ENCODE measurements at regions not wholly inside any gene's neighbourhood (a gene's known extent, or its start where the extent isn't known, plus 50 kb on each side); places are given as distances from the start of the nearest gene placed in this dataset.

- Histone ChIP-seq H3K4me3 (ENCODE audit: severe bottlenecking) (no peak overlapping the region), H3K9me3 (ENCODE audit: severe bottlenecking) (no peaks in the 10 kb centered on the region), H3K27me3 (ENCODE audit: insufficient read depth, poor library complexity, severe bottlenecking) (no peaks in the 10 kb centered on the region), H3K4me1 (ENCODE audit: insufficient read depth, poor library complexity, severe bottlenecking) (peaks cover 7% of the 10 kb centered on the region), H3K27ac (ENCODE audit: poor library complexity, severe bottlenecking) (no peak overlapping the region), H3K36me3 (ENCODE audit: low read depth) (peaks cover 10% of the 10 kb centered on the region; the same call in 1 of the 2 replicates)
- TF ChIP-seq CTCF (IDR thresholded peaks at IDR 0.05; ENCODE audit: poor library complexity, severe bottlenecking) = no peak
- no peak for ATAC-seq (ENCODE audit: low read depth)
- no peak for DNase-seq (ENCODE audit: low spot score)
Measured at GRCh38 chr1:198939286-198939685, 300.4 kb downstream of the PTPRC start.

- no peaks in the 10 kb centered on the region for H3K9me3 ChIP-seq (ENCODE audit: severe bottlenecking)
- no peak overlapping the region for H3K4me3 ChIP-seq (ENCODE audit: severe bottlenecking)
- TF ChIP-seq CTCF (IDR thresholded peaks at IDR 0.05; ENCODE audit: poor library complexity, severe bottlenecking) = no peak
- no peak for ATAC-seq (ENCODE audit: low read depth)
- H3K27me3 ChIP-seq (ENCODE audit: insufficient read depth, poor library complexity, severe bottlenecking) = no peaks in the 10 kb centered on the region
- DNase-seq (ENCODE audit: low spot score) = no peak
- peaks cover 6% of the 10 kb centered on the region for H3K4me1 ChIP-seq (ENCODE audit: insufficient read depth, poor library complexity, severe bottlenecking)
- H3K27ac ChIP-seq (ENCODE audit: poor library complexity, severe bottlenecking) = no peak overlapping the region
- H3K36me3 ChIP-seq (ENCODE audit: low read depth) = 0 out of 2 replicates have a peak, but pooled peaks cover 4% of the 10 kb centered on the region
Measured at GRCh38 chr1:198939956-198940355, 301.1 kb downstream of the PTPRC start.

- Histone ChIP-seq H3K27ac (ENCODE audit: poor library complexity, severe bottlenecking) (no peak overlapping the region), H3K9me3 (ENCODE audit: severe bottlenecking) (no peaks in the 10 kb centered on the region), H3K4me3 (ENCODE audit: severe bottlenecking) (no peak overlapping the region), H3K27me3 (ENCODE audit: insufficient read depth, poor library complexity, severe bottlenecking) (no peaks in the 10 kb centered on the region), H3K4me1 (ENCODE audit: insufficient read depth, poor library complexity, severe bottlenecking) (peaks cover 5% of the 10 kb centered on the region), H3K36me3 (ENCODE audit: low read depth) (no peaks in the 10 kb centered on the region)
- no peak for DNase-seq (ENCODE audit: low spot score)
- ATAC-seq (ENCODE audit: low read depth) = no peak
- no peak for TF ChIP-seq CTCF (IDR thresholded peaks at IDR 0.05; ENCODE audit: poor library complexity, severe bottlenecking)
Measured at GRCh38 chr1:198942466-198942865, 303.6 kb downstream of the PTPRC start.

GRCh38 chr1:198943484-198944187 lies 304.8 kb downstream of the PTPRC start:
- Histone ChIP-seq H3K27me3 (ENCODE audit: insufficient read depth, poor library complexity, severe bottlenecking) (no peaks in the 10 kb centered on the region), H3K36me3 (ENCODE audit: low read depth) (no peaks in the 10 kb centered on the region), H3K4me1 (ENCODE audit: insufficient read depth, poor library complexity, severe bottlenecking) (no peaks in the 10 kb centered on the region), H3K27ac (ENCODE audit: poor library complexity, severe bottlenecking) (no peak overlapping the region), H3K4me3 (ENCODE audit: severe bottlenecking) (no peak overlapping the region), H3K9me3 (ENCODE audit: severe bottlenecking) (no peaks in the 10 kb centered on the region)
- DNase-seq (ENCODE audit: low spot score) = no peak
- no peak for ATAC-seq (ENCODE audit: low read depth)
- TF ChIP-seq CTCF (IDR thresholded peaks at IDR 0.05; ENCODE audit: poor library complexity, severe bottlenecking) = no peak

- no peak for TF ChIP-seq CTCF (IDR thresholded peaks at IDR 0.05; ENCODE audit: poor library complexity, severe bottlenecking)
- no peak overlapping the region for H3K4me3 ChIP-seq (ENCODE audit: severe bottlenecking)
- DNase-seq (ENCODE audit: low spot score) (no peak), ATAC-seq (ENCODE audit: low read depth) (no peak)
- H3K27ac ChIP-seq (ENCODE audit: poor library complexity, severe bottlenecking) = no peak overlapping the region
- H3K27me3 ChIP-seq (ENCODE audit: insufficient read depth, poor library complexity, severe bottlenecking) = no peaks in the 10 kb centered on the region
- H3K9me3 ChIP-seq (ENCODE audit: severe bottlenecking) = no peaks in the 10 kb centered on the region
- H3K36me3 ChIP-seq (ENCODE audit: low read depth) = no peaks in the 10 kb centered on the region
- H3K4me1 ChIP-seq (ENCODE audit: insufficient read depth, poor library complexity, severe bottlenecking) = no peaks in the 10 kb centered on the region
Measured at GRCh38 chr1:198947456-198947855, 308.6 kb downstream of the PTPRC start.
